Activated CD4-positive, CD25-positive, alpha-beta regulatory T cell treated with anti-CD3 and anti-CD28 coated beads, Interleukin-2, amount 50 U/mL, for 24 hours (primary cell): ENCODE measurements at regions not wholly inside any gene's neighbourhood (a gene's known extent, or its start where the extent isn't known, plus 50 kb on each side); places are given as distances from the start of the nearest gene placed in this dataset.

Experiments
- ATAC-seq, 2 donors: fragments of 150-1000 bp; cut with Tn5 transposase; one replicate each; pipeline ENCODE4 v1.10.0; 2021; ENCODE audit warnings: mild to moderate bottlenecking in 1 of 2, moderate library complexity in 1 of 2

DNA sequence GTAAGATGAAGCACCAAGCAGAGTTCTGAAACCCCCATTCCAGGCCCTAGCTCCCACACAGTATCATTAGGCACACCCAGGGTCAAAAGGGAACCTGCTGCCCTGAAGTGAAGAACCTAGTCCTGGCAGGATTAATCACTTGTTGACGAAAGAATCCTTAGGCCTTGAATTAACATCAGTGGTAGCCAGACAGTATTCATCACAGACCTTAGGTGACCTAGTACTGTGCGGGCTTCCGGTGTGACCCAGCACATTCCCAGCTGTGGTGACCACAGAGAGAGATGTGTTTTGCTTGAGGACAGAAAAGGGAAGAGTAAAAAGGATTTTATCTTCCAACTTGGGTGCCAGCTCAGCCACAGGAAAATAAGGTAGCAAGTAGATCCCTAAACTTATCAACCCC, 1071.4 kb upstream of the FAM98A start:
- no peak for ATAC-seq

GRCh38 chr2:34666821-34667220, 1067.7 kb upstream of the FAM98A start:
- no peak for ATAC-seq

DNA sequence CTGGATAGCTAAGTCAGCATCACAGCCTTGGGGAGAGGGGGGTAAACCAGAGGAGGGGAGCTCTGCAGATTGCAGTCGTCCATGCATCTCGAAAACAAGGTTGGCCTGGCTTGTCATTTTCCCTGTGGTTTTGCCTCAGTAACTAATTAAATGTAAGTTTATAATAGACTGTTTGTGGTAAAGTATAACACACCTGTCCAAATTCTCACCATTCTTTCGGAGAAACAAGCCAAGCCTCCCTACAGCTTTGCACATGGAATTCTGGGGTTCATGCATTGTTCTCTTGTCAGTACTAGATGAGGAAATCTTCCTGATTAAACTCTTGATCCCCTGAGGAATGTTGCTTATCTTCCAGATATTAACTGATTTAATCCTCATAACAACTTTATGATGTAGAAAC, 1065.2 kb upstream of the FAM98A start:
- no peak for ATAC-seq

GRCh38 chr2:34663314-34663713, 1064.2 kb upstream of the FAM98A start:
- ATAC-seq, result no peak

- ATAC-seq, result no peak
Measured at GRCh38 chr2:34660741-34661140, 1061.6 kb upstream of the FAM98A start.

- ATAC-seq, result no peak
Measured at GRCh38 chr2:34656632-34657031, 1057.5 kb upstream of the FAM98A start.

DNA sequence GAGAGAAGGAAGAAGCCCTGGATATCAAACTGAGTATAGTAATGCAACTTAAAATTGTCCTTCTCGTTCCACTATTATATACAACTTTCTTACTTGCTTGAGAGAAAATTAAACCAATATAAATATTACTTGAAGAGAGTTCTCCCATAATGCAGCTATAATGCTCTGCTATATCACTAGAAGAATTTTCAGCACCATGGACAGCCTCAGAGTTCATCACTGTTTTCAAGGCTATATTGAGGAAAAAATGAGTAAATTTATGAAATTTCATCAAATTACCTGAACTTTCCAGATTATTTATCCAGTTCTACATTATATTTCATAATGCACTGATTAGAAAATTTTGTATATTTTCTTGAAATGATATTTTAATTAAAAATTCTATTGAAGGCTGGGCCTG, 1053.5 kb upstream of the FAM98A start:
- no peak for ATAC-seq

- ATAC-seq, result no peak
Measured at GRCh38 chr2:34646901-34647300, 1047.8 kb upstream of the FAM98A start.

DNA sequence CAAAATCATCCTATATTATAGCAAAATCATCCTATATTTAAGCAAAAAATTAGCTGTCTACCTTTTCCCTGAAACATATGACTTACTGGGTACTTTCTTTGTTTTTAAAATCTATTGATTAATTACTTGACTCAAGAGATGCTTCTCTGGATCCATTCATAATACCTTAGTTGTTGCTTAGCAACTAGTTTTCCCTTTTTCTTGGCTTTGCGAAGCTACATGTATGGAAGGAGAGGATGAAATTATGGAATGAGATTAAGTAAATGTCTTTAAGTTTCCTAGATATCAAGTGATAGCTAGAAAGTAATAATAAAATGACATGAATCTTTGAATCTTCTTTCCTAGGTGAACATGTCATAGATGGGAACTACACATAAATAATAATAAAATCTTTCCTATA, 1033.2 kb upstream of the FAM98A start:
- no peak for ATAC-seq

GRCh38 chr2:34627003-34627402, 1027.9 kb upstream of the FAM98A start:
- ATAC-seq, result no peak

DNA sequence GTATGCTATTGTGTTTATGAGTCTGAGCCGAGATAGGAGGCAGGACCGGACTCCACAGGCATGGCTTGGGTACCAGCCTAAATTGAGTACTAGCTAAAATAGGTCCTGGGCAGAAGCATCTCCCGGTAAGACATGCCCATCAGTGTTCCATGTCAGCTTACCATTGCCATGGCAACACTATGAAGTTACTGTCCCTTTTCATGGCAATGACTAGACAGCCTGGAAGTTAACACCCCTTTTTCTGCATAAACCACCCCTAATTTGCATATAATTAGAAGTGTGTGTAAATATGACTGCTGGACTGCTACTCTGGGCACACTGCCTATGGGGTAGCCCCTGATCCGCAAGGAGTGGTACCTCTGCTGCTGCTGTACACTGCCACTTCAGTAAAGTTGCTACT, 1005.1 kb upstream of the FAM98A start:
- ATAC-seq, result no peak

DNA sequence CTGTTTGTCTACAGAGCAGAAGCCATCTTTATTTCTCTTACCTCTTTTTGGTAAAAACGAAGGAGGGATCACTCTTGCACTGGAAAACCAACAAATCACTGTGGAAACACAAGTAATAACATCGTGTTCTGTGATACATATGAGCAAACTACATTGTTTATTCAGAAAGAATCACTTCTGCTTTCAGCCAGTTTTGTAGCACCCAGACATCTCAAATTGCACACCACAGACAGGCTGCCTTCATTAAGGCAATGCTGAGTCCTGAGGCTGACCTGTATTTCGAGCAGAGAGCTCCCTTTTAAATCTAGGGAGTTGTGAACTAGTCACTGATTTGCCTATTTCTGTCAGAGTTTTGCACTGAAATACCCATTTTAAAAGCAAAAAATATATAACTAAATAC, 1003.2 kb upstream of the FAM98A start:
- ATAC-seq, result no peak

- no peak for ATAC-seq
Measured at GRCh38 chr2:34601561-34601960, 1002.5 kb upstream of the FAM98A start.

- no peak for ATAC-seq
Measured at GRCh38 chr2:34578641-34579040, 979.5 kb upstream of the FAM98A start.

- ATAC-seq, result no peak
Measured at GRCh38 chr2:34570266-34570872, 971.3 kb upstream of the FAM98A start.

DNA sequence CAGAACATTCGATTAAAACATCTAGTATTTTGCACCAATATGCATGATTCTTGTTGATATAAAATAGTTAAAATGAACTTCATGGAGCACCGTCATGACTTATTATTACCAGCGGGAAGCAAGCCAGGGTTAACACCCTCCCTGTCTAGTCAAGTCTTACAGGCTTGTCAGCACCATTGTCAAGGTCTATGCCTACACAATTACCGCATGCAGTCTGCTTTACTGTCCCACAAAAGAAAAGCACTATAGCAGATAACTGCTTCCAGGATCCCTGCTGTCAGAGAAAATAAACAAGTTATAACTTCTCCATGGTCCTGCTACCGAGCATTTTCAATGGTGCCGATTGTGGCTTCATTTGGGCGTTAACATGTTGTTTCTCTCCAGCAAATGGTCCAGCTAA, 968.0 kb upstream of the FAM98A start:
- no peak for ATAC-seq

DNA sequence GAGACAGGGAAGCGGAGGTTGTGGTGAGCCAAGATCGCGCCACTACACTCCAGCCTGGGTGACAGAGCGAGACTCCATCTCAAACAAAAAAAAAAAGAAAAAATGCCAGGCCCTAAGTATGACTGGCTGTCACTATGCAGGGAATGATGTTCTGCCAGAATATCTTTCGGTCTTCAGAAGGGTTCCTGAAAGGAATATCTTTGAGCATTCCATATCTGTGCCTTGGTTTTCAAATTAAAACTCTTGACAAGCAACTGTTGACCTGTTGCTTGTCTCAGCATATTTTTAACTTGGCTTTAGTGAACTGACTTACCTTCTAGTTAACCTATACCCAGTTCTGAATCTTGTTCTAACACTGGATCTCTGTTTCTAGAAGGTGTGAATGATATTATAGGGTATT, 953.2 kb upstream of the FAM98A start:
- no peak for ATAC-seq

DNA sequence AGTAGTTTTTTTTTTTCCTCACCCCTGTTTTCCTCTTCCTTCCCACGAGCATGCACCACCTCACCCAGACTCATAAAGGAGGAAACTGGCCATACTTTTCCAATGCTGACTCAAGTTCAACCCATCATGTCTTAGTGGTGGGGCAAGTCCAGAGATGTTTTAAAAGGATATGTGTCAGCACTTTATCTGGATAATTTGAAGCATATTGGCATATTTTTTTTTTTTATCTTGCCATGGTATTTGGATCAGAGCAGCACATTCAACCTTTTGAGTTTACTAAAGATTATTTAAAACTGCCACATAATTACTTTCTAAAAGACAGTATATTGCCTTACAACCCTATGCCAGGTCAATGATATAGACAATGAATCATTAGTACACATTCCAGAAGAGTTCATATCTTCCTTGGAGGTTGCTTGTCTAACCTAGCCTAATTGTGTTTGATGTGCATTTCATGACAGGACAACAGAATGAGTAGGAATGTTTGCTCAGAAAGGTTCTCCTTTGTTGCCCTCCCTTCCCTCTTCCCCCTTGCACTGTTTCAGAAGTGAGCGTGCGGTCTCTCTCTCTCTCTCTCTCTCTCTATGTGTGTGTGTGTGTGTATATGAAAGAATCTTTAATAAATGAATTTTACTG, 950.7 kb upstream of the FAM98A start:
- no peak for ATAC-seq

- ATAC-seq, result no peak
Measured at GRCh38 chr2:34547900-34548299, 948.8 kb upstream of the FAM98A start.

GRCh38 chr2:34547340-34547739, 948.2 kb upstream of the FAM98A start:
- ATAC-seq, result no peak

GRCh38 chr2:34545486-34546136, 946.5 kb upstream of the FAM98A start:
- no peak for ATAC-seq

DNA sequence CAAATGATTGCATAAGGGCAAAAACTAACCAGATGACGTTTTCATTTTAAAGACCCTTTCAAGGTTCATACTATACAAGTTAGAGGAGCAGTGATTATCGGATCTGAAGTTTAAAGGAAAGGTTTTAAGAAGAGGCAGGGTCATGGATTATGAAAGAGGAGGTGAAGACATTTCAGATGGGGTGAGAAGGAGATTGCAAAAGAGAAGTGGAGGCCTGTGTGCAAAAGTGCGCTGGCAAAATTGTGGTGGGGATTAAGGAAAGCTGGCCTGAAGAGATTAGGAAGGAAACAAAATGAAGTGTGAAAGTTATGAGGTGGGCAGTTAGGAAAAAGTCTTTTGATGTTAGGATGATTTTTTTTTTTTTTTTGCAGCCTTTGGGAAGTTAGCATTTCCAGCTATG, 935.7 kb upstream of the FAM98A start:
- no peak for ATAC-seq

DNA sequence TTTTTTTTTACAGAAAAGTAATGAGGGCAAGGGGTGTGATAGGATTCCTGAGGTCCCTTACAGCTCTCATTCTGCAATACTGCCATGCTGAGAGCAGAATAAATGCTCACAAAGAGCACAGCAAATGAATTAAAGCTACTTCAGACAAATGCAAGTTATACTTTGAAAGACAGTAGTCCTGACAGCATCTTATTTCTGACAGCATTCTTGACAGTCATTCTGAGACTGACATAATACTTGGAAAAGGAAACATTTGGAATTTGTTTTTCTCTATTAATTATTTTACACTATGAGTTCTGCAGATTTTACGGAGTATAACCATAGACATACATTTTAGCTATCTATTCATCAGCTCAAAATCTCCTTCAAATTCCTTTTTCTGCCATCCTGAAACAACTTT, 935.2 kb upstream of the FAM98A start:
- ATAC-seq, result no peak

DNA sequence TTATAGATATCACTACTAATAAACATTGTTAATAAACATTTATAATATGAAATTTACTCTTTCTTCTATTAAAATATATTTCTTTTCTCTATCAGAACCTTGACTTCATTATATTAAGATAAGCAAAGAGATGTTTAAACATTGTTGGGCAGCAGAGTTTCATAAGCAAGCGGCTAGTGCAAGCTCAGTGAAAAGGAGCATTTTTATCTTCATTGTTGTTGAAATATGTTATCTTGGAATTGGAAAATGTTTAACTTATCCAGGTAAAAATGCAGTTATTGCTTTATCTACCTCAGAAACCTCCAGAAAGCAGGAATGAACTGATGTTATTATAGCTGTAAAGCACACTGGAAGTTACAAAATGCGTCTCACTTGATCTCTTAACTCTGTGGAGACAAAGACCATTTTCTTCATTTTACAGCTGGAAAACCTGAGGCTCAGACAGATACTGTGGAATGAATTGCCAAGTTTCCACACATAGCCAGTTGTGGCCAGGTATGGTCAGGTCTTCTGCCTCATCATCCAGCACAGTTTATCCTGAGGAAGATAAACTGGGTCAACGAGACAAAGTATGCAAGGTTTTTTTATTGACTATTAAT, 934.6 kb upstream of the FAM98A start:
- no peak for ATAC-seq
